CMK (cell line): ENCODE measurements at regions not wholly inside any gene's neighbourhood (a gene's known extent, or its start where the extent isn't known, plus 50 kb on each side); places are given as distances from the start of the nearest gene placed in this dataset.

Experiments used
- DNase-seq: peaks from one replicate; pipeline ENCODE4 v3.0.0-alpha.2; 2010; ENCODE audit warnings: low read depth

GRCh38 chr18:47334966-47335365, 83.5 kb upstream of the SKOR2 start:
- no peak for DNase-seq

GRCh38 chr18:47333926-47334635, 82.6 kb upstream of the SKOR2 start:
- no peak for DNase-seq

GRCh38 chr18:47331641-47332040, 80.2 kb upstream of the SKOR2 start:
- no peak for DNase-seq

GRCh38 chr18:47331026-47331425, 79.6 kb upstream of the SKOR2 start:
- no peak for DNase-seq

- DNase-seq = no peak
Observed at GRCh38 chr18:47323158-47323557, 71.7 kb upstream of the SKOR2 start.

GRCh38 chr18:47321815-47322214, 70.4 kb upstream of the SKOR2 start:
- DNase-seq = no peak

GRCh38 chr18:47317824-47318508, 66.5 kb upstream of the SKOR2 start:
- no peak for DNase-seq

GRCh38 chr18:47316924-47317323, 65.5 kb upstream of the SKOR2 start:
- no peak for DNase-seq

GRCh38 chr18:47313901-47314300, 62.4 kb upstream of the SKOR2 start:
- no peak for DNase-seq

GRCh38 chr18:47311585-47311984, 60.1 kb upstream of the SKOR2 start:
- no peak for DNase-seq
